Ishikawa (cell line): ENCODE measurements at regions not wholly inside any gene's neighbourhood (a gene's known extent, or its start where the extent isn't known, plus 50 kb on each side); places are given as distances from the start of the nearest gene placed in this dataset.

Experiments
- CEBPB ChIP-seq: IDR thresholded peaks from 2 replicates; pipeline ENCODE4 v1.6.1; 2012
- CREB1 ChIP-seq: IDR thresholded peaks from 2 replicates; pipeline ENCODE4 v1.6.1; 2012; ENCODE audit warnings: low read depth
- EGR1 ChIP-seq: IDR thresholded peaks from 2 replicates; pipeline ENCODE4 v1.6.1; 2012
- EP300 ChIP-seq: IDR thresholded peaks from 2 replicates; pipeline ENCODE4 v1.6.1; 2012; ENCODE audit warnings: borderline replicate concordance
- FOXM1 ChIP-seq: IDR thresholded peaks from 2 replicates; pipeline ENCODE4 v1.6.1; 2012; ENCODE audit warnings: low read depth, borderline replicate concordance
- MAX ChIP-seq: IDR thresholded peaks from 2 replicates; pipeline ENCODE4 v1.6.1; 2012
- NFIC ChIP-seq: IDR thresholded peaks from 2 replicates; pipeline ENCODE4 v1.6.1; 2012
- RAD21 ChIP-seq: IDR thresholded peaks from 2 replicates; pipeline ENCODE4 v1.6.1; 2012; ENCODE audit warnings: low read depth
- REST ChIP-seq: IDR thresholded peaks from 2 replicates; pipeline ENCODE4 v1.6.1; 2012; ENCODE audit warnings: low read depth, mild to moderate bottlenecking
- TAF1 ChIP-seq: IDR thresholded peaks from 2 replicates; pipeline ENCODE4 v1.6.1; 2012; ENCODE audit warnings: low read depth, mild to moderate bottlenecking
- TCF12 ChIP-seq: IDR thresholded peaks from 2 replicates; pipeline ENCODE4 v1.6.1; 2012; ENCODE audit warnings: low read depth
- TEAD4 ChIP-seq: IDR thresholded peaks from 2 replicates; pipeline ENCODE4 v1.6.1; 2012
- USF1 ChIP-seq: IDR thresholded peaks from 2 replicates; pipeline ENCODE4 v1.6.1; 2012
- YY1 ChIP-seq: IDR thresholded peaks from 2 replicates; pipeline ENCODE4 v1.6.1; 2012; ENCODE audit warnings: low read depth
- ZBTB7A ChIP-seq: IDR thresholded peaks from 2 replicates; pipeline ENCODE4 v1.6.1; 2012; ENCODE audit warnings: low read depth

GRCh38 chr1:29529677-29530278 lies 293.5 kb downstream of the PTPRU start:
- TF ChIP-seq ZBTB7A (no peak), FOXM1 (no peak), TCF12 (no peak), TEAD4 (no peak), RAD21 (no peak), EGR1 (no peak), REST (no peak), USF1 (no peak), TAF1 (no peak)

GRCh38 chr1:29527314-29528004 lies 291.1 kb downstream of the PTPRU start:
- TF ChIP-seq YY1 (no peak), EP300 (no peak), TAF1 (no peak), RAD21 (no peak), CEBPB (no peak), TEAD4 (no peak), NFIC (no peak), REST (no peak), CREB1 (no peak), TCF12 (no peak), MAX (no peak), USF1 (no peak), ZBTB7A (no peak), EGR1 (no peak)

- TF ChIP-seq FOXM1 (no peak), YY1 (no peak), ZBTB7A (no peak), TEAD4 (no peak), CREB1 (no peak), NFIC (no peak), RAD21 (no peak), EP300 (no peak), TAF1 (no peak), REST (no peak), MAX (no peak)
Observed at GRCh38 chr1:29525941-29526340, 289.6 kb downstream of the PTPRU start.

GRCh38 chr1:29524285-29525065 lies 288.2 kb downstream of the PTPRU start:
- TF ChIP-seq YY1: no peak
- no peak for TF ChIP-seq REST
- no peak for TF ChIP-seq FOXM1
- TF ChIP-seq CREB1: no peak
- no peak for TF ChIP-seq CEBPB
- no peak for TF ChIP-seq EGR1
- TF ChIP-seq TEAD4: no peak
- no peak for TF ChIP-seq RAD21
- no peak for TF ChIP-seq TAF1
- no peak for TF ChIP-seq NFIC
- TF ChIP-seq ZBTB7A: no peak
- no peak for TF ChIP-seq USF1
